PC-3 (cell line): ENCODE measurements at regions not wholly inside any gene's neighbourhood (a gene's known extent, or its start where the extent isn't known, plus 50 kb on each side); places are given as distances from the start of the nearest gene placed in this dataset.

ENCODE experiments used
- EZH2 ChIP-seq: fragments of 300-600 bp; sonication (generic); IDR thresholded peaks from one replicate; pipeline ENCODE4 v1.6.1; 2017; ENCODE audit warnings: antibody characterized with exemption, mild to moderate bottlenecking, low read length; ENCODE audit not compliant: unreplicated experiment
- TF ChIP-seq, protein P1 (sequence below): fragments of 300-600 bp; sonication (generic); conservative IDR thresholded peaks from 2 replicates; pipeline ENCODE4 v1.5.1; 2017; ENCODE audit warnings: antibody characterized with exemption, low read depth, mild to moderate bottlenecking, low read length

- TF ChIP-seq, protein P1, sequence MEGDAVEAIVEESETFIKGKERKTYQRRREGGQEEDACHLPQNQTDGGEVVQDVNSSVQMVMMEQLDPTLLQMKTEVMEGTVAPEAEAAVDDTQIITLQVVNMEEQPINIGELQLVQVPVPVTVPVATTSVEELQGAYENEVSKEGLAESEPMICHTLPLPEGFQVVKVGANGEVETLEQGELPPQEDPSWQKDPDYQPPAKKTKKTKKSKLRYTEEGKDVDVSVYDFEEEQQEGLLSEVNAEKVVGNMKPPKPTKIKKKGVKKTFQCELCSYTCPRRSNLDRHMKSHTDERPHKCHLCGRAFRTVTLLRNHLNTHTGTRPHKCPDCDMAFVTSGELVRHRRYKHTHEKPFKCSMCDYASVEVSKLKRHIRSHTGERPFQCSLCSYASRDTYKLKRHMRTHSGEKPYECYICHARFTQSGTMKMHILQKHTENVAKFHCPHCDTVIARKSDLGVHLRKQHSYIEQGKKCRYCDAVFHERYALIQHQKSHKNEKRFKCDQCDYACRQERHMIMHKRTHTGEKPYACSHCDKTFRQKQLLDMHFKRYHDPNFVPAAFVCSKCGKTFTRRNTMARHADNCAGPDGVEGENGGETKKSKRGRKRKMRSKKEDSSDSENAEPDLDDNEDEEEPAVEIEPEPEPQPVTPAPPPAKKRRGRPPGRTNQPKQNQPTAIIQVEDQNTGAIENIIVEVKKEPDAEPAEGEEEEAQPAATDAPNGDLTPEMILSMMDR = no peak
- TF ChIP-seq EZH2 = no peak
These were observed 109.9 kb upstream of the MAP4K3 start for GRCh38 chr2:39546937-39547336.
